MM.1S (cell line): ENCODE measurements at regions not wholly inside any gene's neighbourhood (a gene's known extent, or its start where the extent isn't known, plus 50 kb on each side); places are given as distances from the start of the nearest gene placed in this dataset.
"Not testable (repeated sequence)": the region's sequence is repeated elsewhere in the genome, so short reads cannot be mapped to it uniquely, and the experiment has no call there.

ENCODE experiments used
- DNase-seq: peaks from one replicate; pipeline ENCODE4 v3.0.0-alpha.2; 2015
- H2AFZ ChIP-seq: fragments of 300-600 bp; sonication (generic); 2 replicates; pipeline ENCODE4 v1.6.0; 2016; ENCODE audit warnings: antibody characterized with exemption, low read length
- H3F3A ChIP-seq: fragments of 300-600 bp; sonication (generic); 2 replicates; pipeline ENCODE4 v1.6.1; 2016; ENCODE audit warnings: mild to moderate bottlenecking, antibody characterized with exemption, low read length, moderate library complexity, mixed read lengths; ENCODE audit not compliant: insufficient read depth
- H3K27ac ChIP-seq: fragments of 300-600 bp; sonication (generic); 2 replicates; pipeline ENCODE4 v1.5.1; 2016; ENCODE audit warnings: mild to moderate bottlenecking, low read length
- H3K27me3 ChIP-seq: fragments of 300-600 bp; sonication (generic); replicated peaks from 2 replicates; pipeline ENCODE4 v1.6.0; 2016; ENCODE audit warnings: low read length; ENCODE audit not compliant: insufficient read depth
- H3K36me3 ChIP-seq: fragments of 300-600 bp; sonication (generic); replicated peaks from 2 replicates; pipeline ENCODE4 v1.6.1; 2016; ENCODE audit warnings: mild to moderate bottlenecking, low read length, mixed read lengths; ENCODE audit not compliant: insufficient read depth
- H3K4me1 ChIP-seq: fragments of 300-600 bp; sonication (generic); 2 replicates; pipeline ENCODE4 v1.6.1; 2016; ENCODE audit warnings: low read length, mixed read lengths
- H3K4me2 ChIP-seq: fragments of 300-600 bp; sonication (generic); 2 replicates; pipeline ENCODE4 v1.6.0; 2016; ENCODE audit warnings: low read depth, low read length
- H3K4me3 ChIP-seq: fragments of 300-600 bp; sonication (generic); 2 replicates; pipeline ENCODE4 v1.5.1; 2016; ENCODE audit warnings: low read length, mixed read lengths
- H3K79me2 ChIP-seq: fragments of 300-600 bp; sonication (generic); 2 replicates; pipeline ENCODE4 v1.6.1; 2016; ENCODE audit warnings: mixed run types, low read length, mixed read lengths
- H3K9ac ChIP-seq: fragments of 300-600 bp; sonication (generic); 2 replicates; pipeline ENCODE4 v1.6.1; 2016; ENCODE audit warnings: low read length, mixed read lengths
- H3K9me2 ChIP-seq: fragments of 300-600 bp; sonication (generic); replicated peaks from 2 replicates; pipeline ENCODE4 v1.6.1; 2016; ENCODE audit warnings: mild to moderate bottlenecking, low read length, mixed read lengths; ENCODE audit not compliant: insufficient read depth
- H3K9me3 ChIP-seq: fragments of 300-600 bp; sonication (generic); replicated peaks from 2 replicates; pipeline ENCODE4 v1.6.1; 2016; ENCODE audit warnings: mild to moderate bottlenecking, low read length, mixed read lengths; ENCODE audit not compliant: insufficient read depth
- H4K20me1 ChIP-seq: fragments of 300-600 bp; sonication (generic); 2 replicates; pipeline ENCODE4 v1.6.1; 2016; ENCODE audit warnings: mild to moderate bottlenecking, low read length, moderate library complexity, mixed read lengths; ENCODE audit not compliant: insufficient read depth
- CTCF ChIP-seq: fragments of 300-600 bp; sonication (generic); IDR thresholded peaks from 2 replicates; pipeline ENCODE4 v1.5.1; 2016; ENCODE audit warnings: antibody characterized with exemption, low read length, mixed read lengths
- EZH2 ChIP-seq: fragments of 300-600 bp; sonication (generic); optimal IDR thresholded peaks from 2 replicates; pipeline ENCODE3; 2017; ENCODE audit warnings: low read depth, mild to moderate bottlenecking, antibody characterized with exemption, low read length, mixed read lengths
- EZH2phosphoT487 ChIP-seq: fragments of 300-600 bp; sonication (generic); IDR thresholded peaks from 2 replicates; pipeline ENCODE4 v1.6.1; 2018; ENCODE audit warnings: antibody characterized with exemption, low read length

GRCh38 chr6:106724848-106725247 lies 95.5 kb downstream of the QRSL1 start:
- no peaks in the 10 kb centered on the region for H3K27me3 ChIP-seq
- no peak overlapping the region for H3K4me2 ChIP-seq
- no peak overlapping the region for H3K4me3 ChIP-seq
- H3K9me2 ChIP-seq, result no peaks in the 10 kb centered on the region
- no peaks in the 10 kb centered on the region for H3K79me2 ChIP-seq
- H3F3A ChIP-seq, result no peaks in the 10 kb centered on the region
- H4K20me1 ChIP-seq, result no peaks in the 10 kb centered on the region
- no peak for TF ChIP-seq EZH2
- TF ChIP-seq EZH2phosphoT487, result no peak
- TF ChIP-seq CTCF, result no peak
- no peaks in the 10 kb centered on the region for H3K4me1 ChIP-seq
- no peaks in the 10 kb centered on the region for H3K36me3 ChIP-seq
- no peak overlapping the region for H3K27ac ChIP-seq
- H3K9ac ChIP-seq, result no peak overlapping the region
- DNase-seq, result no peak
- H3K9me3 ChIP-seq, result no peaks in the 10 kb centered on the region
- H2AFZ ChIP-seq, result no peak overlapping the region

GRCh38 chr6:106724337-106724736 lies 95.0 kb downstream of the QRSL1 start:
- H3K27ac ChIP-seq, result no peak overlapping the region
- no peak overlapping the region for H3K4me2 ChIP-seq
- no peak overlapping the region for H3K9ac ChIP-seq
- no peaks in the 10 kb centered on the region for H3K4me1 ChIP-seq
- no peaks in the 10 kb centered on the region for H4K20me1 ChIP-seq
- H3K9me3 ChIP-seq, result no peaks in the 10 kb centered on the region
- no peak overlapping the region for H2AFZ ChIP-seq
- H3K36me3 ChIP-seq, result no peaks in the 10 kb centered on the region
- H3F3A ChIP-seq, result no peaks in the 10 kb centered on the region
- no peaks in the 10 kb centered on the region for H3K79me2 ChIP-seq
- no peak overlapping the region for H3K4me3 ChIP-seq
- no peak for DNase-seq
- TF ChIP-seq CTCF (no peak), EZH2 (no peak), EZH2phosphoT487 (no peak)
- no peaks in the 10 kb centered on the region for H3K9me2 ChIP-seq
- no peaks in the 10 kb centered on the region for H3K27me3 ChIP-seq

GRCh38 chr6:106723419-106723818 lies 94.0 kb downstream of the QRSL1 start:
- H3F3A ChIP-seq, H3K9me3 ChIP-seq, H3K27me3 ChIP-seq, H3K9ac ChIP-seq, DNase-seq, H3K79me2 ChIP-seq, H2AFZ ChIP-seq, H4K20me1 ChIP-seq, H3K9me2 ChIP-seq, H3K4me2 ChIP-seq, H3K4me1 ChIP-seq, H3K36me3 ChIP-seq, H3K4me3 ChIP-seq, H3K27ac ChIP-seq: not testable (repeated sequence)

GRCh38 chr6:106721189-106721588 lies 91.8 kb downstream of the QRSL1 start:
- H4K20me1 ChIP-seq, H3K4me1 ChIP-seq, H3K4me2 ChIP-seq, H3K27ac ChIP-seq, H3K9me2 ChIP-seq, DNase-seq, H3K9ac ChIP-seq, H3K79me2 ChIP-seq, H3K27me3 ChIP-seq, H2AFZ ChIP-seq, H3F3A ChIP-seq, H3K36me3 ChIP-seq, H3K4me3 ChIP-seq, H3K9me3 ChIP-seq: not testable (repeated sequence)
